HFFc6 (cell line): ENCODE measurements at regions not wholly inside any gene's neighbourhood (a gene's known extent, or its start where the extent isn't known, plus 50 kb on each side); places are given as distances from the start of the nearest gene placed in this dataset.

Source experiments
- DNase-seq: peaks from one replicate; pipeline ENCODE4 v3.0.0-alpha.2; 2018
- H3K27ac Mint-ChIP-seq: 2 replicates; pipeline ENCODE4 v1.8.0; 2020; ENCODE audit warnings: mild to moderate bottlenecking, mixed read lengths
- H3K27me3 Mint-ChIP-seq: 2 replicates; pipeline ENCODE4 v1.8.0; 2021; ENCODE audit warnings: mild to moderate bottlenecking, moderate library complexity, mixed read lengths; ENCODE audit not compliant: insufficient read depth
- H3K36me3 Mint-ChIP-seq: 2 replicates; pipeline ENCODE4 v1.8.0; 2021; ENCODE audit warnings: low read depth, mixed read lengths
- H3K4me1 Mint-ChIP-seq: 2 replicates; pipeline ENCODE4 v1.8.0; 2020; ENCODE audit warnings: low read depth, mixed read lengths
- H3K4me3 Mint-ChIP-seq: 2 replicates; pipeline ENCODE4 v1.8.0; 2020; ENCODE audit warnings: mild to moderate bottlenecking, moderate library complexity, mixed read lengths
- H3K9me3 Mint-ChIP-seq: 2 replicates; pipeline ENCODE4 v1.8.0; 2020; ENCODE audit warnings: mild to moderate bottlenecking, mixed read lengths
- TF ChIP-seq, protein P1 (sequence below): fragments of 200-600 bp; sonication (generic); IDR thresholded peaks from 2 replicates; pipeline ENCODE4 v1.5.0; 2021; ENCODE audit warnings: antibody characterized with exemption, mild to moderate bottlenecking

DNA sequence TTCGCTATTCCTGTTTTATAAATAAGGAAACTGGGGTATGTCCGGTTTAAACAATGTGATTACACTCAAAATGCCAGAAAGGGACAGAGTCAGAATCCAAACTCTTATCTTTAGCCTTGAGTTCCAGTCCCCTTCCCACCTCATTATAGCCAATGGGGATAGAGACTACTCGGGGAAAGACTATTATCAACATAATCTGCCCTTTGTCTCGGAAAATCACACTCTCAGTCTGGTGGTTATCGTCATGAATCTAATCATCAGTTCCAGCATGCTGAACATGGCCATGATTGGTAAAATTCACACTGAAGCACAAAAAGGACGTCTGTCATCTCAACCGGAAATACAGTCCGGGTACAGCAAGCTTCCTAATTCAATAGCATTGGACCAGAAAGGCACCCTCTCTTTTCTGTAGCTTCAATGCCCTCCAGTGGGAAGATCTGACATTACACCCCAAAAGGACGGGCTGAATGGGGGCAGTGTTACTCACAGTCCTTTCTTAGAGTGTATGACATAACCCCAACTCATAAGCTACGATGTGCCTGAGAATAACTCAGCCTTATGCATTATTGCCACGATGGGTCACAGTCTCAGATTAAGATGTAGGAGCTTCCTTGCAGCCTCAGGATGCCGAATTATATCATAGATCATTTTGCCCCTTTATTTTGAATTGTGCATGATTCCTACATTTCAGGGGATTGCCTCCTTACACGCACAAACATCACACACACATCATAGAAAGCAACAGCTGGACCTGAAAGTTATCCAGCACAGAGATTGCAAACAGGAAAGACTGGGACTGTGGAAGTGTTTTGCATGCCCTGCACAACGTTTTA is 390.4 kb upstream of the LMCD1 start:
- Mint-ChIP-seq H3K9me3 (peaks cover 2% of the 10 kb centered on the region; the same call in 1 of the 2 replicates), H3K27ac (no peak overlapping the region), H3K4me1 (0 out of 2 replicates have a peak, but pooled peaks cover 4% of the 10 kb centered on the region), H3K36me3 (no peaks in the 10 kb centered on the region), H3K4me3 (peak overlapping the region; percentile 66), H3K27me3 (no peaks in the 10 kb centered on the region; the same call in none of the 2 replicates)
- peak; percentile 32 for DNase-seq
- TF ChIP-seq, protein P1, sequence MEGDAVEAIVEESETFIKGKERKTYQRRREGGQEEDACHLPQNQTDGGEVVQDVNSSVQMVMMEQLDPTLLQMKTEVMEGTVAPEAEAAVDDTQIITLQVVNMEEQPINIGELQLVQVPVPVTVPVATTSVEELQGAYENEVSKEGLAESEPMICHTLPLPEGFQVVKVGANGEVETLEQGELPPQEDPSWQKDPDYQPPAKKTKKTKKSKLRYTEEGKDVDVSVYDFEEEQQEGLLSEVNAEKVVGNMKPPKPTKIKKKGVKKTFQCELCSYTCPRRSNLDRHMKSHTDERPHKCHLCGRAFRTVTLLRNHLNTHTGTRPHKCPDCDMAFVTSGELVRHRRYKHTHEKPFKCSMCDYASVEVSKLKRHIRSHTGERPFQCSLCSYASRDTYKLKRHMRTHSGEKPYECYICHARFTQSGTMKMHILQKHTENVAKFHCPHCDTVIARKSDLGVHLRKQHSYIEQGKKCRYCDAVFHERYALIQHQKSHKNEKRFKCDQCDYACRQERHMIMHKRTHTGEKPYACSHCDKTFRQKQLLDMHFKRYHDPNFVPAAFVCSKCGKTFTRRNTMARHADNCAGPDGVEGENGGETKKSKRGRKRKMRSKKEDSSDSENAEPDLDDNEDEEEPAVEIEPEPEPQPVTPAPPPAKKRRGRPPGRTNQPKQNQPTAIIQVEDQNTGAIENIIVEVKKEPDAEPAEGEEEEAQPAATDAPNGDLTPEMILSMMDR = peak; percentile 73

DNA sequence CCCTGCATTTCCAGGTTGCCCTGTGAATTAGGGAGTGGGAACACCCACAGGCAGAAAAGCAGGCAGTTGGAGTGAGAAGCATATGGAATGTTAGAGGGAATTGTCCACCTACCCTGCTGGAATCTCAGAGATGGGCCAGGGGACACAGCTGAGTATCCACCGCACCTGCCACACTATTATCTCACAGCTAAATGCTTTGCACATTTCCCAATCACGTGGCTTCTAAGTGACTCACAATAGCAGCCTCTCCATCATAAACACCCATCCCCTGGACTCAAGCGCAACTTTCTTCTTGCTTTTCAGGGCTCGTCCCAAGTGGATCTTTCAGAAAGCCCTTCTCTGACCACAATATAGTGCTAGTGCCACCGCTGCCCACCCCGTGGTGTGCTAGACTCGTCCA is 389.0 kb upstream of the LMCD1 start:
- Mint-ChIP-seq H3K4me1 (0 out of 2 replicates have a peak, but pooled peaks cover 4% of the 10 kb centered on the region), H3K4me3 (no peak overlapping the region), H3K27ac (no peak overlapping the region), H3K9me3 (no peaks in the 10 kb centered on the region; the same call in none of the 2 replicates), H3K27me3 (no peaks in the 10 kb centered on the region; the same call in none of the 2 replicates), H3K36me3 (no peaks in the 10 kb centered on the region)
- DNase-seq = no peak
- TF ChIP-seq, protein P1 = no peak

DNA sequence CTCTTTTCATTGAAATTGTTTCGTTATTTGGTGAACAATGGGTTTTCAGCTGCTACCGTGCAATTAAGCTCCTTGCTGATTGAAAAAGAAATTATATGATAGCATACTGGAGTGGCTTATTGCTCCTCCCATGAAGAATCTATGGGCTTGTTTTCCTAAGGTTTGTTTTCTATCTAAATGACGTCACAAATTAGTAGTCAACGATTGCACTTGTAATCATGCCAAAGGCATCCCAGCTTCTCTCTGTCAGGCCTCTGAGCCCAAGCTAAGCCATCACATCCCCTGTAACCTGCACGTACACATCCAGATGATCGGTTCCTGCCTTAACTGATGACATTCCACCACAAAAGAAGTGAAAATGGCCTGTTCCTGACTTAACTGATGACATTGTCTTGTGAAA is 388.0 kb upstream of the LMCD1 start:
- 0 out of 2 replicates have a peak, but pooled peaks cover 4% of the 10 kb centered on the region for H3K4me1 Mint-ChIP-seq
- H3K36me3 Mint-ChIP-seq = no peaks in the 10 kb centered on the region
- no peak overlapping the region for H3K4me3 Mint-ChIP-seq
- H3K27ac Mint-ChIP-seq = no peak overlapping the region
- TF ChIP-seq, protein P1 = no peak
- H3K27me3 Mint-ChIP-seq = no peaks in the 10 kb centered on the region; the same call in none of the 2 replicates
- no peaks in the 10 kb centered on the region; the same call in none of the 2 replicates for H3K9me3 Mint-ChIP-seq
- no peak for DNase-seq

- TF ChIP-seq, protein P1 = no peak
- Mint-ChIP-seq H3K27ac (no peak overlapping the region), H3K4me3 (no peak overlapping the region), H3K4me1 (no peaks in the 10 kb centered on the region), H3K9me3 (peaks cover 3% of the 10 kb centered on the region; the same call in 1 of the 2 replicates), H3K36me3 (no peaks in the 10 kb centered on the region), H3K27me3 (no peaks in the 10 kb centered on the region; the same call in 1 of the 2 replicates)
- no peak for DNase-seq
These were observed 372.9 kb upstream of the LMCD1 start for GRCh38 chr3:8128686-8129085.

DNA sequence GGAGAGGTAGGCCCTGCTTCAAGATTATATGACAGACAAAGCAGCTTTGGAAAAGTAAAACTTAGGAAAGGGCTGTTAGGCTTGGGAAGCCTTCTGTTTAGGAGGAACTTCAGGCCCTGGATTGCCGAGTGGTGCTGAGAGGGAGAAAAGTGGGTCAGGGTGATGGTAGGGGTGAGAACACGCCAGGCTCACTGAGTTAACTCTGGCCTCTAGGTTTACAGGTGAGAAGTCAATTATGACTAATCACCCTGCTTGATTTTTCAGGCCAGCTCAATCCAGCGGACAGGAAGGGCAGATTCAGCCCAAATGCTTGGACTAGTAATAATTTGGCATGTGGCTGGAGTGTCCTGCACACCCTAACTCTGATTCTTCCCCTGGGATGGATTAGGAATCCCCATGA is 365.1 kb upstream of the LMCD1 start:
- TF ChIP-seq, protein P1 = no peak
- H3K9me3 Mint-ChIP-seq = peaks cover 20% of the 10 kb centered on the region
- H3K27ac Mint-ChIP-seq = no peak overlapping the region
- no peaks in the 10 kb centered on the region; the same call in 1 of the 2 replicates for H3K27me3 Mint-ChIP-seq
- no peaks in the 10 kb centered on the region for H3K36me3 Mint-ChIP-seq
- DNase-seq = no peak
- H3K4me1 Mint-ChIP-seq = no peaks in the 10 kb centered on the region
- H3K4me3 Mint-ChIP-seq = no peak overlapping the region
